ENCODE measurements at regions not wholly inside any gene's neighbourhood (a gene's known extent, or its start where the extent isn't known, plus 50 kb on each side); places are given as distances from the start of the nearest gene placed in this dataset.
"Not testable (repeated sequence)": the region's sequence is repeated elsewhere in the genome, so short reads cannot be mapped to it uniquely, and the experiment has no call there.

DNA sequence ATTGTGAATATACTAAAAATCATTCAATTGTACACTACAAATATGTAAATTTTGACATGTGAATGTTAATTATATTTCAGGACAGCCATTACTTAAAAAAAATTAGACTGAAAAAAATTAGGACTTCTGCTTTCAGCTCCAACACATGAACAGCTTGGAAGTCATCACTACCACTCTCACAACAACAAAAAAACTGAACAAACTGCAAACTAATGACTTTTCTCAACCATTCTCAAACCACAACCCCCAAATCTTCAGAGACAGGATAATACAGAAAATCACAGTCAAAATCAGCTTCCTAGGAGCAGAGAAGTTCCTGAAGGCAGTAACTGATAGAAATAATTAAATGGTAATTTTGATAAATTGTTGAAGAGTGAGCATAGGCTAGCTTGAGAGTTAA lies 686.4 kb downstream of the TLE1 start:
- Histone ChIP-seq H3K4me3 (no peak overlapping the region), H3K9me3 (peaks cover 0 to 6% (median 0%) of the 10 kb centered on the region in 12 donors), H3K27ac (no peak overlapping the region), H3K36me3 (no peaks in the 10 kb centered on the region), H3K27me3 (no peaks in the 10 kb centered on the region), H3K4me1 (no peaks in the 10 kb centered on the region)
- TF ChIP-seq CTCF (IDR thresholded peaks at IDR 0.05): no peak
- TF ChIP-seq POLR2A (IDR thresholded peaks at IDR 0.05): no peak
- no peak for DNase-seq
- intact Hi-C loops (cut with DNase I): no loop called here
- ATAC-seq: no peak

- peaks cover 0 to 6% (median 0%) of the 10 kb centered on the region in 12 donors for H3K9me3 ChIP-seq
- DNase-seq (no peak), ATAC-seq (no peak)
- H3K27me3 ChIP-seq: no peaks in the 10 kb centered on the region
- no peaks in the 10 kb centered on the region for H3K36me3 ChIP-seq
- TF ChIP-seq POLR2A (IDR thresholded peaks at IDR 0.05): no peak
- no peak for TF ChIP-seq CTCF (IDR thresholded peaks at IDR 0.05)
- no peak overlapping the region for H3K4me3 ChIP-seq
- H3K4me1 ChIP-seq: no peaks in the 10 kb centered on the region
- WGBS, 4 donors: 58 to 76% (median 67%) methylated on average over 3 of the region's 3 CpGs
- no peak overlapping the region for H3K27ac ChIP-seq
- intact Hi-C loops (cut with DNase I): no loop called here
Measured at GRCh38 chr9:81002242-81002641, 687.1 kb downstream of the TLE1 start.

DNA sequence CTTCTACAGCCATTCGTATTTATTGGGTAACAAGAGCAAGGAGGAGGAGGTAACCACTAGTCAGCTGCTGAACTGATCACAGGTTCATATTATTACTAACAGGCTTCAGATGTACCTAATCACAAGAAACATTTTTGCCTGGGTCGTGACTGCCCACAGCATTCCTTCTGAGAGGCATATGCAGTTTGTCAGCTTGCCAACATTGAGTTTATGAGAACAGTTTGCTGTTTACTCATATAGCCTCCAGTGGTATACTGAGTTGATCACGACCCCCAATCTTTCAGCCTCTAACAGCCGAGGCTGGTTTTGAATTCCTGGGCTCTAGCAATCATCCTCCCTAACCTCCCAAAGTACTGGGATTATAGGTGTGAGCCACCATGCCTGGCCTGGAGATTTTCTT lies 693.6 kb downstream of the TLE1 start:
- ATAC-seq: no peak
- no peak for TF ChIP-seq CTCF (IDR thresholded peaks at IDR 0.05)
- TF ChIP-seq POLR2A (IDR thresholded peaks at IDR 0.05): no peak
- DNase-seq: no peak
- WGBS, 4 donors: 59 to 73% (median 66%) methylated on average over 4 of the region's 4 CpGs
- Histone ChIP-seq H3K9me3 (no peaks in the 10 kb centered on the region), H3K27ac (no peak overlapping the region), H3K4me3 (no peak overlapping the region), H3K36me3 (no peaks in the 10 kb centered on the region), H3K27me3 (no peaks in the 10 kb centered on the region), H3K4me1 (no peaks in the 10 kb centered on the region)
- intact Hi-C loops (cut with DNase I): no loop called here

DNA sequence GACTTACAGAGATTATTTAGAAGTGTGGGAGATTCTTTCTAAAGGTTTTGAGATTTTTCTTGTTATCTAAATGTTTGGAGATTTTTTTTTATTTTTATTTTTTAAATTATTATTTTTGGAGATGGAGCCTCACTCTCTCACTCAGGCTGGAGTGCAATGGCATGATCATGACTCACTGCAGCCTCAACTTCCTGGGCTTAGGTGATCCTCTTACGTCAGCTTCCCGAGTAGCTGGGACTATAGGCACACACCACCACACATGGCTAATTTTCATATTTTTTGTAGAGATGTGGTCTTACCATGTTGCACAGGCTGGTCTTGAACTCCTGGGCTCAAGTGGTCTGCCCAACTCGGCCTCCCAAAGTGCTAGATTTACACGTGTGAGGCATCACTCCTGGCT lies 694.5 kb downstream of the TLE1 start:
- H3K27me3 ChIP-seq: no peaks in the 10 kb centered on the region
- WGBS, 4 donors: 72 to 82% (median 79%) methylated on average over 4 of the region's 4 CpGs

DNA sequence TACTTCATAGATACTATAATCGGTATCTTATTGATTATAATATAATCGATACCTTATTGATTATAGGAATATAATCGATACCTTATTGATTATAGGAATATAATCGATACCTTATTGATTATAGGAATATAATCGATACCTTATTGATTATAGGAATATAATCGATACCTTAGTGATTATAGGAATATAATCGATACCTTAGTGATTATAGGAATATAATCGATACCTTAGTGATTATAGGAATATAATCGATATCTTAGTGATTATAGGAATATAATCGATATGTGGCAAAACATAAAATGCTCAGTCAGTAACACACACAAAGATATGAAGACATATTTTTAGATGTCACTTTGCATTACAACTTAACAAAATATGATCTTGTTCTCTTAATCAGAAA lies 703.8 kb downstream of the TLE1 start:
- H3K4me3 ChIP-seq; DNase-seq; H3K27ac ChIP-seq; H3K27me3 ChIP-seq; H3K36me3 ChIP-seq; intact Hi-C loops (cut with DNase I); H3K4me1 ChIP-seq; ATAC-seq: not testable (repeated sequence)
- peaks cover 0 to 19% (median 0%) of the 10 kb centered on the region in 12 donors for H3K9me3 ChIP-seq
- WGBS, 4 donors: 87 to 90% (median 89%) methylated on average over 10 of the region's 10 CpGs

More for the DNA sequence above, 694.5 kb downstream of the TLE1 start:
- Histone ChIP-seq H3K27ac (no peak overlapping the region), H3K36me3 (no peaks in the 10 kb centered on the region), H3K4me1 (no peaks in the 10 kb centered on the region), H3K9me3 (no peaks in the 10 kb centered on the region), H3K4me3 (no peak overlapping the region)
- ATAC-seq: no peak
- TF ChIP-seq CTCF (IDR thresholded peaks at IDR 0.05) (no peak), POLR2A (IDR thresholded peaks at IDR 0.05) (no peak)
- intact Hi-C loops (cut with DNase I): no loop called here
- no peak for DNase-seq
